Progenitor cell of endocrine pancreas (in vitro differentiated cells): ENCODE measurements at regions not wholly inside any gene's neighbourhood (a gene's known extent, or its start where the extent isn't known, plus 50 kb on each side); places are given as distances from the start of the nearest gene placed in this dataset.

Experiments used
- DNase-seq: peaks from one replicate; pipeline ENCODE4 v3.0.0; 2021; ENCODE audit warnings: low spot score; ENCODE audit not compliant: unreplicated experiment
- H3K27ac Mint-ChIP-seq: 2 replicates; pipeline ENCODE4 v1.8.0; 2021; ENCODE audit warnings: mild to moderate bottlenecking, moderate library complexity, mixed read lengths
- H3K27me3 Mint-ChIP-seq: 2 replicates; pipeline ENCODE4 v1.8.0; 2021; ENCODE audit warnings: mixed read lengths
- H3K36me3 Mint-ChIP-seq: 2 replicates; pipeline ENCODE4 v1.8.0; 2022; ENCODE audit warnings: mixed read lengths; ENCODE audit not compliant: insufficient read depth
- H3K4me1 Mint-ChIP-seq: 2 replicates; pipeline ENCODE4 v1.8.0; 2021; ENCODE audit warnings: low read depth, mixed read lengths
- H3K4me3 Mint-ChIP-seq: 2 replicates; pipeline ENCODE4 v1.8.0; 2021; ENCODE audit warnings: low read depth, mild to moderate bottlenecking, moderate library complexity, mixed read lengths
- H3K9me3 Mint-ChIP-seq: 2 replicates; pipeline ENCODE4 v1.8.0; 2021; ENCODE audit warnings: low read depth, mixed read lengths
- CTCF ChIP-seq: fragments of 200-600 bp; sonication (generic); IDR thresholded peaks from one replicate; pipeline ENCODE4 v1.5.0; 2021; ENCODE audit warnings: antibody characterized with exemption, mild to moderate bottlenecking; ENCODE audit not compliant: unreplicated experiment

GRCh38 chr15:96106181-96106580 is 224.3 kb upstream of the NR2F2 start:
- DNase-seq = no peak
- H3K27me3 Mint-ChIP-seq = peaks cover 23% of the 10 kb centered on the region
- H3K4me1 Mint-ChIP-seq = peaks cover 1% of the 10 kb centered on the region
- H3K4me3 Mint-ChIP-seq = no peak overlapping the region
- H3K9me3 Mint-ChIP-seq = peaks cover 3% of the 10 kb centered on the region
- no peak overlapping the region for H3K27ac Mint-ChIP-seq
- no peaks in the 10 kb centered on the region for H3K36me3 Mint-ChIP-seq
- no peak for TF ChIP-seq CTCF

DNA sequence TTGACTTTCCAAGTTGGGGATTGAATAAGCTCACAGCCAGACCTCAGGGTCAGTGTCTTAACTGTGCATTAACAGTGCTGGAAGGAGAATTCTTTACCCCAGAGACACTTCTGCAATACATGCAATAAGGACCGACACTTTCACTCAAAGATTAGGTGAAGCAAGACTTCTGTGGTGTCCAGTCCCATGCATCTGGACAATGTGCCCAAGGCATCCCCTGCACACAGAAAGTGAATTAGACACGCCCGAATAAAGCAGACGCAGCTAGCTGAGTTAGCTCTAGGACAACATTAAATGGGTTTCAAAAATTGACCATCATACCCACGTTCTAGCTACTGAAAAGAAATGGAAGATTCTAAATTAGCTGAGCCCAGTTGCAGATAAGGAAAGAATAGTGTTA is 223.9 kb upstream of the NR2F2 start:
- no peak overlapping the region for H3K4me3 Mint-ChIP-seq
- no peaks in the 10 kb centered on the region for H3K36me3 Mint-ChIP-seq
- peaks cover 23% of the 10 kb centered on the region for H3K27me3 Mint-ChIP-seq

GRCh38 chr15:96107916-96108315 is 222.6 kb upstream of the NR2F2 start:
- Mint-ChIP-seq H3K27ac (no peak overlapping the region), H3K4me1 (peaks cover 1% of the 10 kb centered on the region), H3K36me3 (no peaks in the 10 kb centered on the region), H3K4me3 (no peak overlapping the region), H3K9me3 (peaks cover 3% of the 10 kb centered on the region), H3K27me3 (peaks cover 23% of the 10 kb centered on the region)
- no peak for TF ChIP-seq CTCF
- no peak for DNase-seq

More for the DNA sequence above, 223.9 kb upstream of the NR2F2 start:
- Mint-ChIP-seq H3K9me3 (peaks cover 3% of the 10 kb centered on the region), H3K4me1 (peaks cover 1% of the 10 kb centered on the region), H3K27ac (no peak overlapping the region)
- TF ChIP-seq CTCF = no peak
- DNase-seq = no peak

DNA sequence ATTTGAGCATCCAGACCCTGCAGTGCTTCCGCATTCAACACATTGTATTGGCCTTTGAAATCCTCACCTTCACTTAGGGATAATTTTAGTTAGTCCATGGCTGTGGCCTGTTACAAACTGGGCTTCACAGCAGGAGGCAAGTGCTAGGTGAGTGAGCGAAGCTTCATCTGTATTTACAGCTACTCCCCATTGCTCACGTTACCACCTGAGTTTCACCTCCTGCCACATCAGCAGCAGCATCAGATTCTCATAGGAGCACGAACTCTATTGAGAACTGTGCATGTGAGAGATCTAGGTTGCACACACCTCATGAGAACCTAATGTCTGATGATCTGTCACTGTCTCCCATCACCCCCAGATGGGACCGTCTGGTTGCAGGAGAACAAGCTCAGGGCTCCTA is 222.1 kb upstream of the NR2F2 start:
- TF ChIP-seq CTCF = no peak
- Mint-ChIP-seq H3K27ac (no peak overlapping the region), H3K9me3 (peaks cover 3% of the 10 kb centered on the region), H3K4me3 (no peak overlapping the region), H3K27me3 (peaks cover 23% of the 10 kb centered on the region), H3K4me1 (peaks cover 1% of the 10 kb centered on the region), H3K36me3 (no peaks in the 10 kb centered on the region)
- no peak for DNase-seq

GRCh38 chr15:96109820-96110219 is 220.7 kb upstream of the NR2F2 start:
- Mint-ChIP-seq H3K4me3 (no peak overlapping the region), H3K4me1 (no peaks in the 10 kb centered on the region), H3K36me3 (no peaks in the 10 kb centered on the region), H3K9me3 (peaks cover 3% of the 10 kb centered on the region), H3K27ac (no peak overlapping the region), H3K27me3 (peaks cover 20% of the 10 kb centered on the region)
- no peak for TF ChIP-seq CTCF
- DNase-seq = no peak
